Peyer's patch (tissue), 4 donors: ENCODE measurements at regions not wholly inside any gene's neighbourhood (a gene's known extent, or its start where the extent isn't known, plus 50 kb on each side); places are given as distances from the start of the nearest gene placed in this dataset.

Source experiments
- DNase-seq, 3 donors: peaks; one replicate each; pipeline ENCODE4 v3.0.0-alpha.2; 2017 to 2019
- H3K27ac ChIP-seq, 4 donors: fragments of 200-600 bp; sonication (generic); one replicate each; pipeline ENCODE4 v1.5.1; 2016 to 2019
- H3K27me3 ChIP-seq, 2 donors: fragments of 200-600 bp; sonication (generic); one replicate each; pipeline ENCODE4 v1.5.1; 2019
- H3K36me3 ChIP-seq, 3 donors: fragments of 200-600 bp; sonication (generic); one replicate each; pipeline ENCODE4 v1.5.1; 2016 to 2019
- H3K4me1 ChIP-seq, 4 donors: fragments of 200-600 bp; sonication (generic); one replicate each; pipeline ENCODE4 v1.5.1; 2016 to 2019
- H3K4me3 ChIP-seq, 4 donors: fragments of 200-600 bp; sonication (generic); 1 replicate in 3 of 4; 2 replicates in 1 of 4; pipeline ENCODE4 v1.5.1; 2016 to 2019; ENCODE audit warnings: mild to moderate bottlenecking in 1 of 4
- H3K9me3 ChIP-seq, 4 donors: fragments of 200-600 bp; sonication (generic); one replicate each; pipeline ENCODE4 v1.5.1; 2016 to 2019; ENCODE audit warnings: mild to moderate bottlenecking in 1 of 4
- CTCF ChIP-seq, 6 experiments: fragments of 450-650 bp in 4 of 6; fragments of 200-600 bp in 2 of 6; sonication (generic) in 1 of 6; IDR thresholded peaks; one replicate each; pipeline ENCODE4 v1.5.1; 2017 to 2019; ENCODE audit warnings: antibody characterized with exemption in 6 of 6, mild to moderate bottlenecking in 3 of 6, moderate library complexity in 1 of 6
- POLR2A ChIP-seq, 2 donors: fragments of 450-650 bp; IDR thresholded peaks; one replicate each; pipeline ENCODE4 v1.5.1; 2017; ENCODE audit warnings: antibody characterized with exemption in 2 of 2, mild to moderate bottlenecking in 2 of 2, moderate library complexity in 2 of 2

GRCh38 chr2:41337956-41338355 lies 709.9 kb upstream of the PKDCC start:
- Histone ChIP-seq H3K36me3 (no peaks in the 10 kb centered on the region), H3K4me1 (no peaks in the 10 kb centered on the region), H3K27me3 (no peaks in the 10 kb centered on the region), H3K27ac (no peak overlapping the region), H3K4me3 (no peak overlapping the region), H3K9me3 (no peaks in the 10 kb centered on the region)
- no peak for DNase-seq
- no peak for TF ChIP-seq POLR2A (IDR thresholded peaks at IDR 0.05)
- TF ChIP-seq CTCF (IDR thresholded peaks at IDR 0.05) = no peak

GRCh38 chr2:41344529-41344928 lies 703.3 kb upstream of the PKDCC start:
- no peaks in the 10 kb centered on the region for H3K4me1 ChIP-seq
- no peaks in the 10 kb centered on the region for H3K27me3 ChIP-seq
- H3K27ac ChIP-seq = no peak overlapping the region
- DNase-seq = no peak
- no peak for TF ChIP-seq POLR2A (IDR thresholded peaks at IDR 0.05)
- no peak for TF ChIP-seq CTCF (IDR thresholded peaks at IDR 0.05)
- H3K4me3 ChIP-seq = no peak overlapping the region
- no peaks in the 10 kb centered on the region for H3K36me3 ChIP-seq
- no peaks in the 10 kb centered on the region for H3K9me3 ChIP-seq

- no peaks in the 10 kb centered on the region for H3K4me1 ChIP-seq
- TF ChIP-seq POLR2A (IDR thresholded peaks at IDR 0.05) (no peak), CTCF (IDR thresholded peaks at IDR 0.05) (no peak)
- DNase-seq = no peak
- no peaks in the 10 kb centered on the region for H3K36me3 ChIP-seq
- no peaks in the 10 kb centered on the region for H3K9me3 ChIP-seq
- no peak overlapping the region for H3K27ac ChIP-seq
- no peak overlapping the region for H3K4me3 ChIP-seq
- H3K27me3 ChIP-seq = no peaks in the 10 kb centered on the region
Measured at GRCh38 chr2:41353060-41353459, 694.8 kb upstream of the PKDCC start.

- no peaks in the 10 kb centered on the region for H3K9me3 ChIP-seq
- no peak for DNase-seq
- no peaks in the 10 kb centered on the region for H3K27me3 ChIP-seq
- no peaks in the 10 kb centered on the region for H3K4me1 ChIP-seq
- no peaks in the 10 kb centered on the region for H3K36me3 ChIP-seq
- H3K27ac ChIP-seq = no peak overlapping the region
- TF ChIP-seq CTCF (IDR thresholded peaks at IDR 0.05) = no peak
- H3K4me3 ChIP-seq = no peak overlapping the region
Measured at GRCh38 chr2:41355794-41356193, 692.0 kb upstream of the PKDCC start.

GRCh38 chr2:41364842-41365241 lies 683.0 kb upstream of the PKDCC start:
- H3K27me3 ChIP-seq = no peaks in the 10 kb centered on the region
- no peak overlapping the region for H3K27ac ChIP-seq
- H3K9me3 ChIP-seq = peaks cover 0 to 13% (median 3%) of the 10 kb centered on the region in 4 donors
- no peaks in the 10 kb centered on the region for H3K36me3 ChIP-seq
- no peaks in the 10 kb centered on the region for H3K4me1 ChIP-seq
- TF ChIP-seq CTCF (IDR thresholded peaks at IDR 0.05) = no peak
- no peak for TF ChIP-seq POLR2A (IDR thresholded peaks at IDR 0.05)
- no peak for DNase-seq
- H3K4me3 ChIP-seq = no peak overlapping the region

GRCh38 chr2:41375901-41376300 lies 671.9 kb upstream of the PKDCC start:
- no peak overlapping the region for H3K4me3 ChIP-seq
- H3K27me3 ChIP-seq = no peaks in the 10 kb centered on the region
- no peaks in the 10 kb centered on the region for H3K36me3 ChIP-seq
- no peak for TF ChIP-seq POLR2A (IDR thresholded peaks at IDR 0.05)
- no peak for TF ChIP-seq CTCF (IDR thresholded peaks at IDR 0.05)
- H3K4me1 ChIP-seq = no peaks in the 10 kb centered on the region
- DNase-seq = no peak
- no peak overlapping the region for H3K27ac ChIP-seq
- no peaks in the 10 kb centered on the region for H3K9me3 ChIP-seq
